GM19397 (cell line): ENCODE measurements at regions not wholly inside any gene's neighbourhood (a gene's known extent, or its start where the extent isn't known, plus 50 kb on each side); places are given as distances from the start of the nearest gene placed in this dataset.
"Not testable (repeated sequence)": the region's sequence is repeated elsewhere in the genome, so short reads cannot be mapped to it uniquely, and the experiment has no call there.

Experiments used
- ATAC-seq: cut with Tn5 transposase; IDR thresholded peaks from one replicate; pipeline ENCODE4 v1.9.1; 2021; ENCODE audit warnings: mild to moderate bottlenecking, moderate library complexity; ENCODE audit not compliant: unreplicated experiment

- ATAC-seq = not testable (repeated sequence)
Observed at GRCh38 chr12:75657354-75657753, 145.9 kb upstream of the KRR1 start.

- ATAC-seq = no peak
Observed at GRCh38 chr12:75656648-75657047, 145.2 kb upstream of the KRR1 start.

GRCh38 chr12:75656210-75656609 lies 144.8 kb upstream of the KRR1 start:
- ATAC-seq = no peak

- no peak for ATAC-seq
Observed at GRCh38 chr12:75655315-75655806, 144.0 kb upstream of the KRR1 start.

GRCh38 chr12:75651342-75651695 lies 139.9 kb upstream of the KRR1 start:
- no peak for ATAC-seq

GRCh38 chr12:75650595-75651341 lies 139.4 kb upstream of the KRR1 start:
- no peak for ATAC-seq

GRCh38 chr12:75650100-75650499 lies 138.7 kb upstream of the KRR1 start:
- ATAC-seq = no peak

- ATAC-seq = no peak
Observed at GRCh38 chr12:75648856-75649255, 137.4 kb upstream of the KRR1 start.

- ATAC-seq = no peak
Observed at GRCh38 chr12:75646329-75647210, 135.2 kb upstream of the KRR1 start.

GRCh38 chr12:75644472-75645072 lies 133.2 kb upstream of the KRR1 start:
- ATAC-seq = no peak

GRCh38 chr12:75643119-75643518 lies 131.7 kb upstream of the KRR1 start:
- not testable (repeated sequence) for ATAC-seq

GRCh38 chr12:75642226-75642625 lies 130.8 kb upstream of the KRR1 start:
- no peak for ATAC-seq

- peak; percentile 95 for ATAC-seq
Observed at GRCh38 chr12:75641031-75641780, 129.8 kb upstream of the KRR1 start.

GRCh38 chr12:75638792-75639191 lies 127.4 kb upstream of the KRR1 start:
- no peak for ATAC-seq

GRCh38 chr12:75636607-75637006 lies 125.2 kb upstream of the KRR1 start:
- ATAC-seq = no peak

GRCh38 chr12:75635606-75636444 lies 124.4 kb upstream of the KRR1 start:
- no peak for ATAC-seq

GRCh38 chr12:75634244-75635222 lies 123.1 kb upstream of the KRR1 start:
- ATAC-seq = no peak

- ATAC-seq = no peak
Observed at GRCh38 chr12:75633789-75634188, 122.4 kb upstream of the KRR1 start.

GRCh38 chr12:75632442-75632841 lies 121.0 kb upstream of the KRR1 start:
- ATAC-seq = no peak
